DOHH2 (cell line): ENCODE measurements at regions not wholly inside any gene's neighbourhood (a gene's known extent, or its start where the extent isn't known, plus 50 kb on each side); places are given as distances from the start of the nearest gene placed in this dataset.

Source experiments
- EZH2phosphoT487 ChIP-seq: fragments of 200-600 bp; sonication (generic); IDR thresholded peaks from 2 replicates; pipeline ENCODE4 v1.6.1; 2017; ENCODE audit warnings: borderline replicate concordance, mild to moderate bottlenecking, antibody characterized with exemption, low read length, moderate library complexity, mixed read lengths
- TF ChIP-seq, protein P1 (sequence below): fragments of 200-600 bp; sonication (generic); IDR thresholded peaks from one replicate; pipeline ENCODE4 v1.5.1; 2014; ENCODE audit warnings: antibody characterized with exemption, mild to moderate bottlenecking, low read depth, low read length; ENCODE audit not compliant: poor library complexity, severe bottlenecking

DNA sequence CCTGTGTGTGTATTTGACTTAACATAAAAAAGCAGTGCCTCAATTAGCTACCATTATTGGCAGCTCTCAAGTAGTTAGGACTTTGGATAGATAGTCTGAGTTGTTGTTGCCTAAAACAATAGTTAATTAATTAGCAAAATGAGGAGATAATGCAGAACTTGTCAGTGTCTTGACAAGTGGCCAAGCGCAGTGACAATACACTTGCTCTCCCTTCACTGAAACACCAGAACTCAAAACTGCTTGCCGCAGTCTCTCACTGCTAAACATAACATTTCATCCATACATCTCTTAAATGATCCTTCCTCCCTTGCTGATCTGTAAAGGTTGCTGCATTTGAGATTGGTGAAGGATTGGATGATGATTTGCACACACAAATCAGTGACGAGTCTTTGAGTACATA lies 61.7 kb downstream of the ARHGAP35 start:
- TF ChIP-seq, protein P1, sequence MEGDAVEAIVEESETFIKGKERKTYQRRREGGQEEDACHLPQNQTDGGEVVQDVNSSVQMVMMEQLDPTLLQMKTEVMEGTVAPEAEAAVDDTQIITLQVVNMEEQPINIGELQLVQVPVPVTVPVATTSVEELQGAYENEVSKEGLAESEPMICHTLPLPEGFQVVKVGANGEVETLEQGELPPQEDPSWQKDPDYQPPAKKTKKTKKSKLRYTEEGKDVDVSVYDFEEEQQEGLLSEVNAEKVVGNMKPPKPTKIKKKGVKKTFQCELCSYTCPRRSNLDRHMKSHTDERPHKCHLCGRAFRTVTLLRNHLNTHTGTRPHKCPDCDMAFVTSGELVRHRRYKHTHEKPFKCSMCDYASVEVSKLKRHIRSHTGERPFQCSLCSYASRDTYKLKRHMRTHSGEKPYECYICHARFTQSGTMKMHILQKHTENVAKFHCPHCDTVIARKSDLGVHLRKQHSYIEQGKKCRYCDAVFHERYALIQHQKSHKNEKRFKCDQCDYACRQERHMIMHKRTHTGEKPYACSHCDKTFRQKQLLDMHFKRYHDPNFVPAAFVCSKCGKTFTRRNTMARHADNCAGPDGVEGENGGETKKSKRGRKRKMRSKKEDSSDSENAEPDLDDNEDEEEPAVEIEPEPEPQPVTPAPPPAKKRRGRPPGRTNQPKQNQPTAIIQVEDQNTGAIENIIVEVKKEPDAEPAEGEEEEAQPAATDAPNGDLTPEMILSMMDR = no peak
- TF ChIP-seq EZH2phosphoT487 = no peak
